IPS-18a (cell line): ENCODE measurements at regions not wholly inside any gene's neighbourhood (a gene's known extent, or its start where the extent isn't known, plus 50 kb on each side); places are given as distances from the start of the nearest gene placed in this dataset.

Source experiments
- H3K27ac ChIP-seq: one replicate; pipeline ENCODE4 v1.5.1; 2013; ENCODE audit warnings: low read length
- H3K27me3 ChIP-seq: one replicate; pipeline ENCODE4 v1.6.1; 2013; ENCODE audit warnings: mild to moderate bottlenecking, low read length; ENCODE audit not compliant: control insufficient read depth, insufficient read depth
- H3K36me3 ChIP-seq: one replicate; pipeline ENCODE4 v1.6.1; 2013; ENCODE audit warnings: low read depth, low read length; ENCODE audit not compliant: control insufficient read depth
- H3K4me1 ChIP-seq: one replicate; pipeline ENCODE4 v1.6.1; 2013; ENCODE audit warnings: low read depth, low read length; ENCODE audit not compliant: control insufficient read depth
- H3K4me3 ChIP-seq: one replicate; pipeline ENCODE4 v1.5.1; 2013; ENCODE audit warnings: low read length
- H3K9ac ChIP-seq: one replicate; pipeline ENCODE4 v1.6.1; 2013; ENCODE audit warnings: mild to moderate bottlenecking, low read length, moderate library complexity
- H3K9me3 ChIP-seq: one replicate; pipeline ENCODE4 v1.6.1; 2013; ENCODE audit warnings: low read depth, low read length; ENCODE audit not compliant: control insufficient read depth

- H3K4me1 ChIP-seq: no peaks in the 10 kb centered on the region
- H3K9me3 ChIP-seq: no peaks in the 10 kb centered on the region
- no peaks in the 10 kb centered on the region for H3K27me3 ChIP-seq
- H3K9ac ChIP-seq: no peak overlapping the region
- H3K36me3 ChIP-seq: no peaks in the 10 kb centered on the region
- H3K27ac ChIP-seq: no peak overlapping the region
- H3K4me3 ChIP-seq: no peak overlapping the region
Observed at GRCh38 chr9:78812665-78813064, 515.7 kb downstream of the PSAT1 start.

GRCh38 chr9:78813602-78814180 is 516.8 kb downstream of the PSAT1 start:
- H3K27me3 ChIP-seq: no peaks in the 10 kb centered on the region
- H3K9ac ChIP-seq: no peak overlapping the region
- H3K27ac ChIP-seq: no peak overlapping the region
- H3K4me3 ChIP-seq: no peak overlapping the region
- no peaks in the 10 kb centered on the region for H3K36me3 ChIP-seq
- no peaks in the 10 kb centered on the region for H3K9me3 ChIP-seq
- no peaks in the 10 kb centered on the region for H3K4me1 ChIP-seq

GRCh38 chr9:78821126-78821822 is 524.3 kb downstream of the PSAT1 start:
- H3K36me3 ChIP-seq: no peaks in the 10 kb centered on the region
- no peaks in the 10 kb centered on the region for H3K9me3 ChIP-seq
- H3K27ac ChIP-seq: no peak overlapping the region
- H3K4me1 ChIP-seq: no peaks in the 10 kb centered on the region
- no peak overlapping the region for H3K4me3 ChIP-seq
- no peak overlapping the region for H3K9ac ChIP-seq
- H3K27me3 ChIP-seq: no peaks in the 10 kb centered on the region

- Histone ChIP-seq H3K27ac (no peak overlapping the region), H3K4me1 (no peaks in the 10 kb centered on the region), H3K4me3 (no peak overlapping the region), H3K36me3 (no peaks in the 10 kb centered on the region), H3K9me3 (no peaks in the 10 kb centered on the region), H3K27me3 (no peaks in the 10 kb centered on the region), H3K9ac (no peak overlapping the region)
Observed at GRCh38 chr9:78826527-78826926, 529.6 kb downstream of the PSAT1 start.

GRCh38 chr9:78828521-78828920 is 531.6 kb downstream of the PSAT1 start:
- no peaks in the 10 kb centered on the region for H3K9me3 ChIP-seq
- no peak overlapping the region for H3K27ac ChIP-seq
- no peaks in the 10 kb centered on the region for H3K4me1 ChIP-seq
- no peaks in the 10 kb centered on the region for H3K27me3 ChIP-seq
- no peak overlapping the region for H3K4me3 ChIP-seq
- no peaks in the 10 kb centered on the region for H3K36me3 ChIP-seq
- H3K9ac ChIP-seq: no peak overlapping the region

- no peak overlapping the region for H3K9ac ChIP-seq
- no peak overlapping the region for H3K4me3 ChIP-seq
- no peaks in the 10 kb centered on the region for H3K4me1 ChIP-seq
- H3K27ac ChIP-seq: no peak overlapping the region
- H3K9me3 ChIP-seq: no peaks in the 10 kb centered on the region
- no peaks in the 10 kb centered on the region for H3K36me3 ChIP-seq
- no peaks in the 10 kb centered on the region for H3K27me3 ChIP-seq
Observed at GRCh38 chr9:78830301-78830700, 533.4 kb downstream of the PSAT1 start.

- Histone ChIP-seq H3K9ac (no peak overlapping the region), H3K27me3 (no peaks in the 10 kb centered on the region), H3K9me3 (no peaks in the 10 kb centered on the region), H3K4me1 (no peaks in the 10 kb centered on the region), H3K27ac (no peak overlapping the region), H3K4me3 (no peak overlapping the region), H3K36me3 (no peaks in the 10 kb centered on the region)
Observed at GRCh38 chr9:78831726-78832125, 534.8 kb downstream of the PSAT1 start.

GRCh38 chr9:78835928-78836450 is 539.1 kb downstream of the PSAT1 start:
- Histone ChIP-seq H3K9ac (no peak overlapping the region), H3K27ac (no peak overlapping the region), H3K9me3 (no peaks in the 10 kb centered on the region)

GRCh38 chr9:78839252-78839651 is 542.3 kb downstream of the PSAT1 start:
- Histone ChIP-seq H3K27ac (no peak overlapping the region), H3K4me3 (no peak overlapping the region), H3K27me3 (no peaks in the 10 kb centered on the region), H3K9me3 (peaks cover 2% of the 10 kb centered on the region), H3K4me1 (no peaks in the 10 kb centered on the region), H3K36me3 (no peaks in the 10 kb centered on the region), H3K9ac (no peak overlapping the region)

More at GRCh38 chr9:78835928-78836450, 539.1 kb downstream of the PSAT1 start:
- no peaks in the 10 kb centered on the region for H3K36me3 ChIP-seq
- no peaks in the 10 kb centered on the region for H3K27me3 ChIP-seq
- H3K4me3 ChIP-seq: no peak overlapping the region
- no peaks in the 10 kb centered on the region for H3K4me1 ChIP-seq

- Histone ChIP-seq H3K36me3 (no peaks in the 10 kb centered on the region), H3K4me1 (no peaks in the 10 kb centered on the region), H3K27ac (no peak overlapping the region), H3K4me3 (no peak overlapping the region), H3K9me3 (peaks cover 4% of the 10 kb centered on the region), H3K27me3 (no peaks in the 10 kb centered on the region), H3K9ac (no peak overlapping the region)
Observed at GRCh38 chr9:78848061-78848460, 551.1 kb downstream of the PSAT1 start.

- H3K9me3 ChIP-seq: no peaks in the 10 kb centered on the region
Observed at GRCh38 chr9:78856144-78856543, 559.2 kb downstream of the PSAT1 start.

GRCh38 chr9:78856781-78857180 is 559.9 kb downstream of the PSAT1 start:
- no peaks in the 10 kb centered on the region for H3K36me3 ChIP-seq
- H3K9ac ChIP-seq: no peak overlapping the region
- no peaks in the 10 kb centered on the region for H3K9me3 ChIP-seq
- no peaks in the 10 kb centered on the region for H3K4me1 ChIP-seq
- no peak overlapping the region for H3K27ac ChIP-seq
- H3K27me3 ChIP-seq: no peaks in the 10 kb centered on the region
- no peak overlapping the region for H3K4me3 ChIP-seq

More at GRCh38 chr9:78856144-78856543, 559.2 kb downstream of the PSAT1 start:
- Histone ChIP-seq H3K4me3 (no peak overlapping the region), H3K9ac (no peak overlapping the region), H3K27me3 (no peaks in the 10 kb centered on the region), H3K36me3 (no peaks in the 10 kb centered on the region), H3K27ac (no peak overlapping the region), H3K4me1 (no peaks in the 10 kb centered on the region)
